ENCODE measurements at regions not wholly inside any gene's neighbourhood (a gene's known extent, or its start where the extent isn't known, plus 50 kb on each side); places are given as distances from the start of the nearest gene placed in this dataset.

- TF ChIP-seq MAX (CRISPR knock-in tag; IDR thresholded peaks at IDR 0.05) (no peak), CTCF (IDR thresholded peaks at IDR 0.05) (no peak), NFYB (CRISPR knock-in tag; conservative IDR thresholded peaks at IDR 0.05; ENCODE audit: low read depth) (no peak), RELA (CRISPR knock-in tag; IDR thresholded peaks at IDR 0.05; ENCODE audit: borderline replicate concordance) (no peak), AFF4 (CRISPR knock-in tag; IDR thresholded peaks at IDR 0.05; ENCODE audit: borderline replicate concordance) (no peak), CREM (CRISPR knock-in tag; IDR thresholded peaks at IDR 0.05) (no peak)
- TF ChIP-seq, protein P1, sequence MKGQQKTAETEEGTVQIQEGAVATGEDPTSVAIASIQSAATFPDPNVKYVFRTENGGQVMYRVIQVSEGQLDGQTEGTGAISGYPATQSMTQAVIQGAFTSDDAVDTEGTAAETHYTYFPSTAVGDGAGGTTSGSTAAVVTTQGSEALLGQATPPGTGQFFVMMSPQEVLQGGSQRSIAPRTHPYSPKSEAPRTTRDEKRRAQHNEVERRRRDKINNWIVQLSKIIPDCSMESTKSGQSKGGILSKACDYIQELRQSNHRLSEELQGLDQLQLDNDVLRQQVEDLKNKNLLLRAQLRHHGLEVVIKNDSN (CRISPR knock-in tag; IDR thresholded peaks at IDR 0.05) = no peak
- TF ChIP-seq, protein P2, sequence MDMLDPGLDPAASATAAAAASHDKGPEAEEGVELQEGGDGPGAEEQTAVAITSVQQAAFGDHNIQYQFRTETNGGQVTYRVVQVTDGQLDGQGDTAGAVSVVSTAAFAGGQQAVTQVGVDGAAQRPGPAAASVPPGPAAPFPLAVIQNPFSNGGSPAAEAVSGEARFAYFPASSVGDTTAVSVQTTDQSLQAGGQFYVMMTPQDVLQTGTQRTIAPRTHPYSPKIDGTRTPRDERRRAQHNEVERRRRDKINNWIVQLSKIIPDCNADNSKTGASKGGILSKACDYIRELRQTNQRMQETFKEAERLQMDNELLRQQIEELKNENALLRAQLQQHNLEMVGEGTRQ (CRISPR knock-in tag; IDR thresholded peaks at IDR 0.05) = no peak
Observed at GRCh38 chr20:41774291-41774690, 156.1 kb upstream of the CHD6 start.
